A549 (cell line): ENCODE measurements at regions not wholly inside any gene's neighbourhood (a gene's known extent, or its start where the extent isn't known, plus 50 kb on each side); places are given as distances from the start of the nearest gene placed in this dataset.
"Not testable (repeated sequence)": the region's sequence is repeated elsewhere in the genome, so short reads cannot be mapped to it uniquely, and the experiment has no call there.

Experiments
- ATAC-seq, 2 experiments: fragments of 200-7000 bp in 1 of 2; fragments of >200 bp in 1 of 2; cut with Nextera tagmentation in 1 of 2; cut with Tn5 transposase in 1 of 2; 3 replicates each; pipeline versions ENCODE4 v1.8.0 to v1.9.1; 2018 to 2020; ENCODE audit warnings: mild to moderate bottlenecking in 1 of 2, moderate library complexity in 1 of 2
- CTCF ChIA-PET: fragments of 300-600 bp; sonication (Branson Sonifier 250); formaldehyde crosslinking; extraction: SDS; loops from one replicate; lab custom pipeline; 2021; ENCODE audit warnings: antibody characterized with exemption, inconsistent platforms; lab: Yijun Ruan, JAX
- POLR2A ChIA-PET: fragments of 350-600 bp; formaldehyde crosslinking; extraction: SDS; loops from one replicate; lab custom pipeline; 2021; ENCODE audit warnings: antibody characterized with exemption, inconsistent platforms; lab: Yijun Ruan, JAX
- DNase-seq, 2 experiments: peaks; one replicate each; pipeline versions ENCODE4 v3.0.0 to v3.0.0-alpha.2; 2011 to 2016; ENCODE audit warnings: low read depth in 1 of 2, low spot score in 1 of 2
- FAIRE-seq: peaks from 2 replicates; lab custom pipeline; 2011; peaks lifted over from hg19 to GRCh38; lab: Jason Lieb, UNC
- H3K27ac ChIP-seq, 2 experiments: fragments of >200 bp; sonication (Bioruptor Twin); formaldehyde crosslinking; 3 replicates each; pipeline ENCODE4 v1.5.1; 2016 to 2017
- H3K4me1 ChIP-seq: fragments of >200 bp; sonication (Bioruptor Twin); formaldehyde crosslinking; 3 replicates; pipeline ENCODE4 v1.6.1; 2016
- H3K4me2 ChIP-seq: fragments of >200 bp; sonication (Bioruptor Twin); formaldehyde crosslinking; 3 replicates; pipeline ENCODE4 v1.6.1; 2016
- H3K4me3 ChIP-seq: fragments of >200 bp; sonication (Bioruptor Twin); formaldehyde crosslinking; 3 replicates; pipeline ENCODE4 v1.5.1; 2016
- H3K9me3 ChIP-seq: fragments of >200 bp; sonication (Bioruptor Twin); formaldehyde crosslinking; 3 replicates; pipeline ENCODE4 v1.6.1; 2016
- CHD2 ChIP-seq: fragments of 150-350 bp; IDR thresholded peaks from 2 replicates; pipeline ENCODE4 v1.6.1; 2014; ENCODE audit warnings: low read length; ENCODE audit not compliant: partially characterized antibody
- CHD4 ChIP-seq: fragments of 200-600 bp; sonication (generic); IDR thresholded peaks from 2 replicates; pipeline ENCODE4 v1.6.1; 2016; ENCODE audit warnings: antibody characterized with exemption, mild to moderate bottlenecking, borderline replicate concordance
- CTCF ChIP-seq: fragments of >200 bp; sonication (Bioruptor Twin); formaldehyde crosslinking; IDR thresholded peaks from 3 replicates; pipeline ENCODE4 v1.5.1; 2016
- E2F6 ChIP-seq: IDR thresholded peaks from 2 replicates; pipeline ENCODE4 v1.6.1; 2012; ENCODE audit warnings: low read depth, borderline replicate concordance
- EHF ChIP-seq: fragments of 250-450 bp; sonication (Bioruptor Pico); IDR thresholded peaks from 2 replicates; pipeline ENCODE4 v1.5.0; 2020; ENCODE audit warnings: mild to moderate bottlenecking
- EHMT2 ChIP-seq: fragments of 200-600 bp; sonication (generic); IDR thresholded peaks from 2 replicates; pipeline ENCODE4 v1.6.1; 2016; ENCODE audit warnings: antibody characterized with exemption, low read depth, mild to moderate bottlenecking, moderate library complexity
- ESRRA ChIP-seq: fragments of 150-350 bp; IDR thresholded peaks from 2 replicates; pipeline ENCODE4 v1.6.1; 2014; ENCODE audit warnings: mild to moderate bottlenecking, low read length, borderline replicate concordance
- FOSL2 ChIP-seq, 2 experiments: fragments of 450-650 bp in 1 of 2; fragments of >200 bp in 1 of 2; sonication (Bioruptor Twin) in 1 of 2; formaldehyde crosslinking; IDR thresholded peaks; 2 replicates each; pipeline versions ENCODE4 v1.5.0 to v1.6.1; 2016 to 2020; ENCODE audit warnings: mild to moderate bottlenecking in 1 of 2, moderate library complexity in 1 of 2
- FOXS1 ChIP-seq: fragments of 250-450 bp; sonication (Bioruptor Pico); IDR thresholded peaks from 2 replicates; pipeline ENCODE4 v1.5.0; 2020; ENCODE audit warnings: mild to moderate bottlenecking, moderate library complexity
- HEYL ChIP-seq: fragments of 250-450 bp; sonication (Bioruptor Pico); IDR thresholded peaks from 2 replicates; pipeline ENCODE4 v1.8.0; 2021; ENCODE audit warnings: mild to moderate bottlenecking, moderate library complexity
- HMGXB4 ChIP-seq: fragments of 250-450 bp; sonication (Bioruptor Pico); IDR thresholded peaks from 2 replicates; pipeline ENCODE4 v1.5.0; 2021; ENCODE audit warnings: mild to moderate bottlenecking, moderate library complexity, borderline replicate concordance
- HOXB13 ChIP-seq: fragments of 250-450 bp; sonication (Bioruptor Pico); IDR thresholded peaks from 2 replicates; pipeline ENCODE4 v1.5.0; 2020; ENCODE audit warnings: low read depth, mild to moderate bottlenecking, moderate library complexity
- JUN ChIP-seq, 2 experiments: fragments of >200 bp; sonication (Bioruptor Twin); formaldehyde crosslinking; IDR thresholded peaks; 2 replicates in 1 of 2; 3 replicates in 1 of 2; pipeline ENCODE4 v1.6.1; 2016 to 2017
- JUNB ChIP-seq: fragments of >200 bp; sonication (Bioruptor Twin); formaldehyde crosslinking; IDR thresholded peaks from 2 replicates; pipeline ENCODE4 v1.6.1; 2016
- KDM5A ChIP-seq: fragments of 200-600 bp; sonication (generic); IDR thresholded peaks from 2 replicates; pipeline ENCODE4 v1.6.1; 2016; ENCODE audit warnings: antibody characterized with exemption, mild to moderate bottlenecking
- MAFK ChIP-seq: fragments of 450-650 bp; IDR thresholded peaks from 2 replicates; pipeline ENCODE4 v1.6.1; 2014; ENCODE audit not compliant: partially characterized antibody
- MYC ChIP-seq: IDR thresholded peaks from 2 replicates; pipeline ENCODE4 v1.6.1; 2012; ENCODE audit warnings: mild to moderate bottlenecking, inconsistent platforms, low read length, improper control_type of control experiment, borderline replicate concordance
- NPAS2 ChIP-seq: fragments of 250-450 bp; sonication (Bioruptor Pico); IDR thresholded peaks from 2 replicates; pipeline ENCODE4 v1.8.0; 2022; ENCODE audit warnings: mild to moderate bottlenecking, moderate library complexity, borderline replicate concordance
- PBX3 ChIP-seq: IDR thresholded peaks from 2 replicates; pipeline ENCODE4 v1.6.1; 2012
- PHF8 ChIP-seq: fragments of 200-600 bp; sonication (generic); IDR thresholded peaks from 2 replicates; pipeline ENCODE4 v1.6.1; 2016; ENCODE audit warnings: low read depth, mild to moderate bottlenecking, antibody characterized with exemption, moderate library complexity, borderline replicate concordance
- POLR2AphosphoS2 ChIP-seq: conservative IDR thresholded peaks from 2 replicates; pipeline ENCODE4 v1.6.1; 2012; ENCODE audit warnings: low read length, improper control_type of control experiment, inconsistent platforms
- RCOR1 ChIP-seq: fragments of 150-350 bp; IDR thresholded peaks from 2 replicates; pipeline ENCODE4 v1.6.1; 2014; ENCODE audit warnings: antibody characterized with exemption, low read length, low read depth
- RFX5 ChIP-seq: fragments of 450-650 bp; IDR thresholded peaks from 2 replicates; pipeline ENCODE4 v1.7.1; 2014; ENCODE audit warnings: antibody characterized with exemption, mild to moderate bottlenecking, moderate library complexity
- RNF2 ChIP-seq: fragments of 200-600 bp; sonication (generic); IDR thresholded peaks from 2 replicates; pipeline ENCODE4 v1.6.1; 2016; ENCODE audit warnings: low read depth, mild to moderate bottlenecking, antibody characterized with exemption, moderate library complexity, borderline replicate concordance
- SREBF2 ChIP-seq: fragments of 450-650 bp; IDR thresholded peaks from 2 replicates; pipeline ENCODE4 v1.6.1; 2014; ENCODE audit warnings: mild to moderate bottlenecking, moderate library complexity
- TP53 ChIP-seq: fragments of 250-450 bp; sonication (Bioruptor Pico); IDR thresholded peaks from 2 replicates; pipeline ENCODE4 v1.5.0; 2021; ENCODE audit warnings: mild to moderate bottlenecking, moderate library complexity
- ZNF302 ChIP-seq: fragments of 250-450 bp; sonication (Bioruptor Pico); IDR thresholded peaks from 2 replicates; pipeline ENCODE4 v1.9.0; 2021; ENCODE audit warnings: inconsistent platforms, mild to moderate bottlenecking, moderate library complexity
- ZSCAN20 ChIP-seq: fragments of 250-450 bp; sonication (Bioruptor Pico); IDR thresholded peaks from 2 replicates; pipeline ENCODE4 v1.8.0; 2022; ENCODE audit warnings: mild to moderate bottlenecking, moderate library complexity
- WGBS: methylation state at CpG from one replicate; pipeline ENCODE4 v1.1.6; 2017; ENCODE audit errors: missing lambda C conversion rate; 5-methylcytosine and 5-hydroxymethylcytosine counted together

- 27% methylated on average over 4 of the region's 4 CpGs for WGBS
- Histone ChIP-seq H3K4me2 (no peak overlapping the region), H3K27ac (no peak overlapping the region), H3K4me3 (no peak overlapping the region), H3K4me1 (no peaks in the 10 kb centered on the region), H3K9me3 (no peaks in the 10 kb centered on the region)
- ATAC-seq (no peak), FAIRE-seq (no peak), DNase-seq (no peak)
- CTCF ChIA-PET = no interaction called here
- POLR2A ChIA-PET = no interaction called here
- TF ChIP-seq MAFK (peak; percentile 20), MYC (no peak)
- TF ChIP-seq, all 56 proteins: peak for 1
Observed at GRCh38 chr9:102941868-102942267, 53.3 kb upstream of the CYLC2 start.

GRCh38 chr9:102922526-102922925 lies 72.6 kb upstream of the CYLC2 start:
- FAIRE-seq (no peak), DNase-seq (no peak), ATAC-seq (no peak)
- Histone ChIP-seq H3K4me2 (no peak overlapping the region), H3K4me1 (no peaks in the 10 kb centered on the region), H3K9me3 (no peaks in the 10 kb centered on the region), H3K27ac (no peak overlapping the region), H3K4me3 (no peak overlapping the region)
- CTCF ChIA-PET = no interaction called here
- WGBS = 0% methylated on average over 1 of the region's 1 CpG
- POLR2A ChIA-PET = no interaction called here
- TF ChIP-seq POLR2AphosphoS2 (no peak), MAFK (no peak), EHF (CRISPR knock-in tag) (no peak), RNF2 (no peak), HOXB13 (CRISPR knock-in tag) (no peak), MYC (no peak), CHD4 (no peak), PHF8 (no peak), SREBF2 (no peak), CHD2 (no peak), EHMT2 (no peak), HEYL (no peak), TP53 (no peak), KDM5A (no peak), RFX5 (no peak), ZNF302 (CRISPR knock-in tag) (no peak)

- Histone ChIP-seq H3K9me3 (no peaks in the 10 kb centered on the region), H3K4me3 (no peak overlapping the region), H3K27ac (no peak overlapping the region), H3K4me2 (no peak overlapping the region), H3K4me1 (no peaks in the 10 kb centered on the region)
- ATAC-seq (no peak), DNase-seq (no peak), FAIRE-seq (no peak)
- ChIA-PET POLR2A (no interaction called here), CTCF (no interaction called here)
- TF ChIP-seq TP53 (no peak), NPAS2 (CRISPR knock-in tag) (no peak), JUNB (no peak), RFX5 (no peak), ESRRA (no peak), RCOR1 (no peak), FOSL2 (IDR thresholded peaks at IDR 0.05) (no peak), FOSL2 (CRISPR knock-in tag; IDR thresholded peaks at IDR 0.05) (no peak), ZSCAN20 (CRISPR knock-in tag) (no peak), JUN (IDR thresholded peaks at IDR 0.05) (no peak), CTCF (no peak), HEYL (no peak), HMGXB4 (no peak), PBX3 (no peak), FOXS1 (CRISPR knock-in tag) (no peak), E2F6 (no peak)
- 9% methylated on average over 2 of the region's 2 CpGs for WGBS
Observed at GRCh38 chr9:102911185-102911584, 83.9 kb upstream of the CYLC2 start.

- FAIRE-seq, H3K4me3 ChIP-seq, POLR2A ChIA-PET, H3K27ac ChIP-seq, DNase-seq, H3K4me2 ChIP-seq, H3K9me3 ChIP-seq, CTCF ChIA-PET, H3K4me1 ChIP-seq, ATAC-seq: not testable (repeated sequence)
- WGBS = 34% methylated on average over 8 of the region's 8 CpGs
Observed at GRCh38 chr9:102905795-102906194, 89.3 kb upstream of the CYLC2 start.
